Suprapubic skin (tissue), 3 donors: ENCODE measurements at regions not wholly inside any gene's neighbourhood (a gene's known extent, or its start where the extent isn't known, plus 50 kb on each side); places are given as distances from the start of the nearest gene placed in this dataset.

Experiments used
- EP300 ChIP-seq: sonication (generic); formaldehyde crosslinking; IDR thresholded peaks from one replicate; pipeline ENCODE4 v1.6.1; 2017; ENCODE audit warnings: antibody characterized with exemption
- POLR2A ChIP-seq, 2 donors: fragments of 450-650 bp; IDR thresholded peaks; one replicate each; pipeline ENCODE4 v1.6.1; 2017; ENCODE audit warnings: antibody characterized with exemption in 2 of 2, mild to moderate bottlenecking in 2 of 2, moderate library complexity in 2 of 2
- TF ChIP-seq, protein P1 (sequence below), 2 donors: fragments of 200-600 bp in 1 of 2; fragments of 450-650 bp in 1 of 2; sonication (generic) in 1 of 2; IDR thresholded peaks; one replicate each; pipeline ENCODE4 v1.5.1; 2016 to 2019; ENCODE audit warnings: antibody characterized with exemption in 2 of 2, mild to moderate bottlenecking in 1 of 2, moderate library complexity in 1 of 2

GRCh38 chr1:219310181-219310728 is 136.6 kb downstream of the LYPLAL1 start:
- TF ChIP-seq, protein P1, sequence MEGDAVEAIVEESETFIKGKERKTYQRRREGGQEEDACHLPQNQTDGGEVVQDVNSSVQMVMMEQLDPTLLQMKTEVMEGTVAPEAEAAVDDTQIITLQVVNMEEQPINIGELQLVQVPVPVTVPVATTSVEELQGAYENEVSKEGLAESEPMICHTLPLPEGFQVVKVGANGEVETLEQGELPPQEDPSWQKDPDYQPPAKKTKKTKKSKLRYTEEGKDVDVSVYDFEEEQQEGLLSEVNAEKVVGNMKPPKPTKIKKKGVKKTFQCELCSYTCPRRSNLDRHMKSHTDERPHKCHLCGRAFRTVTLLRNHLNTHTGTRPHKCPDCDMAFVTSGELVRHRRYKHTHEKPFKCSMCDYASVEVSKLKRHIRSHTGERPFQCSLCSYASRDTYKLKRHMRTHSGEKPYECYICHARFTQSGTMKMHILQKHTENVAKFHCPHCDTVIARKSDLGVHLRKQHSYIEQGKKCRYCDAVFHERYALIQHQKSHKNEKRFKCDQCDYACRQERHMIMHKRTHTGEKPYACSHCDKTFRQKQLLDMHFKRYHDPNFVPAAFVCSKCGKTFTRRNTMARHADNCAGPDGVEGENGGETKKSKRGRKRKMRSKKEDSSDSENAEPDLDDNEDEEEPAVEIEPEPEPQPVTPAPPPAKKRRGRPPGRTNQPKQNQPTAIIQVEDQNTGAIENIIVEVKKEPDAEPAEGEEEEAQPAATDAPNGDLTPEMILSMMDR (IDR thresholded peaks at IDR 0.05) = no peak
- no peak for TF ChIP-seq POLR2A (IDR thresholded peaks at IDR 0.05)
- no peak for TF ChIP-seq EP300
